H1 (cell line): ENCODE measurements at regions not wholly inside any gene's neighbourhood (a gene's known extent, or its start where the extent isn't known, plus 50 kb on each side); places are given as distances from the start of the nearest gene placed in this dataset.

ENCODE experiments used
- CTCF ChIA-PET: fragments of 300-600 bp; sonication (Branson Sonifier 250); formaldehyde crosslinking; loops from one replicate; lab custom pipeline; 2021; ENCODE audit not compliant: partially characterized antibody; lab: Charles Lee
- POLR2A ChIA-PET: fragments of 300-600 bp; sonication (Branson Sonifier 250); formaldehyde crosslinking; loops from one replicate; lab custom pipeline; 2021; ENCODE audit warnings: inconsistent platforms; ENCODE audit not compliant: partially characterized antibody; lab: Charles Lee
- DNase-seq, 2 experiments: peaks; one replicate each; pipeline versions ENCODE4 v3.0.0 to v3.0.0-alpha.2; 2010 to 2022; ENCODE audit warnings: low spot score in 2 of 2, low read depth in 1 of 2, mixed read lengths in 1 of 2
- FAIRE-seq: peaks from 2 replicates; lab custom pipeline; 2011; peaks lifted over from hg19 to GRCh38; lab: Jason Lieb, UNC
- H2AFZ ChIP-seq: 2 replicates; pipeline ENCODE4 v1.8.1; 2012; ENCODE audit warnings: low read length, inconsistent platforms
- H2AK5ac ChIP-seq: 2 replicates; pipeline ENCODE4 v1.6.1; 2013; ENCODE audit warnings: low read depth, low read length
- H2BK120ac ChIP-seq: replicated peaks from 2 replicates; pipeline ENCODE3; 2013; ENCODE audit warnings: low read depth, low read length, inconsistent platforms
- H2BK12ac ChIP-seq: 2 replicates; pipeline ENCODE4 v1.6.1; 2013; ENCODE audit warnings: low read depth, low read length
- H2BK15ac ChIP-seq: 2 replicates; pipeline ENCODE4 v1.6.1; 2013; ENCODE audit warnings: low read length
- H2BK20ac ChIP-seq: 2 replicates; pipeline ENCODE4 v1.6.1; 2013; ENCODE audit warnings: low read length
- H2BK5ac ChIP-seq: 2 replicates; pipeline ENCODE4 v1.6.1; 2013; ENCODE audit warnings: low read depth, low read length
- H3K14ac ChIP-seq: 2 replicates; pipeline ENCODE4 v1.6.1; 2013; ENCODE audit warnings: inconsistent platforms; ENCODE audit not compliant: insufficient read length
- H3K18ac ChIP-seq: 2 replicates; pipeline ENCODE4 v1.6.1; 2013; ENCODE audit warnings: low read length; ENCODE audit errors: extremely low read depth
- H3K23ac ChIP-seq: 2 replicates; pipeline ENCODE4 v1.6.1; 2013; ENCODE audit warnings: inconsistent platforms; ENCODE audit not compliant: insufficient read length
- H3K23me2 ChIP-seq: 2 replicates; pipeline ENCODE4 v1.6.1; 2013; ENCODE audit warnings: low read depth, low read length
- H3K27ac ChIP-seq: 2 replicates; pipeline ENCODE4 v1.6.1; 2011; ENCODE audit warnings: low read depth, low read length, inconsistent platforms
- H3K27me3 ChIP-seq, 4 experiments: replicated peaks in 1 of 4; 1 replicate in 1 of 4; 2 replicates in 3 of 4; pipeline versions ENCODE4 v1.6.1 to v1.8.1; 2011 to 2013; ENCODE audit warnings: low read length in 3 of 4, mild to moderate bottlenecking in 3 of 4, inconsistent platforms in 2 of 4, mixed read lengths in 2 of 4, moderate library complexity in 1 of 4; ENCODE audit not compliant: control insufficient read depth in 3 of 4, insufficient read depth in 3 of 4; ENCODE audit errors: extremely low read depth in 1 of 4
- H3K36me3 ChIP-seq, 4 experiments: 2 replicates each; pipeline versions ENCODE4 v1.6.1 to v1.8.1; 2011 to 2013; ENCODE audit warnings: mild to moderate bottlenecking in 4 of 4, low read length in 3 of 4, moderate library complexity in 2 of 4, control low read depth in 1 of 4, inconsistent platforms in 1 of 4; ENCODE audit not compliant: insufficient read depth in 4 of 4, control insufficient read depth in 2 of 4
- H3K4ac ChIP-seq: replicated peaks from 2 replicates; pipeline ENCODE3; 2013; ENCODE audit warnings: low read length, low read depth, mixed read lengths, inconsistent platforms; ENCODE audit not compliant: insufficient read length
- H3K4me1 ChIP-seq, 4 experiments: replicated peaks in 1 of 4; 1 replicate in 1 of 4; 2 replicates in 3 of 4; pipeline versions ENCODE4 v1.6.1 to v1.8.1; 2011 to 2013; ENCODE audit warnings: low read length in 3 of 4, inconsistent platforms in 2 of 4, mixed read lengths in 1 of 4; ENCODE audit not compliant: insufficient read depth in 4 of 4, control insufficient read depth in 3 of 4
- H3K4me2 ChIP-seq, 2 experiments: 2 replicates each; pipeline versions ENCODE4 v1.6.1 to v1.8.1; 2011 to 2013; ENCODE audit warnings: low read depth in 2 of 2, low read length in 2 of 2, control low read depth in 1 of 2, inconsistent platforms in 1 of 2, mild to moderate bottlenecking in 1 of 2; ENCODE audit not compliant: insufficient read depth in 1 of 2
- H3K4me3 ChIP-seq, 4 experiments: fragments of 200-600, 300-600 bp in 1 of 4; sonication (generic), shearing (Covaris generic), sonication (Bioruptor Twin) in 1 of 4; 2 replicates each; pipeline versions ENCODE4 v1.5.1 to v1.8.1; 2011 to 2016; ENCODE audit warnings: low read length in 4 of 4, low read depth in 3 of 4, control low read depth in 2 of 4, inconsistent platforms in 2 of 4, mild to moderate bottlenecking in 2 of 4, mixed read lengths in 1 of 4, moderate library complexity in 1 of 4; ENCODE audit not compliant: insufficient read depth in 2 of 4; ENCODE audit errors: extremely low read depth in 1 of 4
- H3K56ac ChIP-seq: replicated peaks from 2 replicates; pipeline ENCODE3; 2013; ENCODE audit warnings: low read depth, mild to moderate bottlenecking, mixed read lengths, low read length, inconsistent platforms; ENCODE audit not compliant: insufficient read length
- H3K79me1 ChIP-seq: 2 replicates; pipeline ENCODE4 v1.6.1; 2013; ENCODE audit warnings: low read depth, low read length, control low read depth
- H3K79me2 ChIP-seq, 2 experiments: 2 replicates each; pipeline versions ENCODE4 v1.6.1 to v1.8.1; 2012 to 2013; ENCODE audit warnings: low read length in 2 of 2, mild to moderate bottlenecking in 2 of 2, inconsistent platforms in 1 of 2; ENCODE audit not compliant: insufficient read depth in 2 of 2, control insufficient read depth in 1 of 2
- H3K9ac ChIP-seq, 4 experiments: replicated peaks in 1 of 4; 1 replicate in 1 of 4; 2 replicates in 3 of 4; pipeline versions ENCODE4 v1.6.1 to v1.8.1; 2011 to 2013; ENCODE audit warnings: low read depth in 3 of 4, low read length in 3 of 4, control low read depth in 2 of 4, mild to moderate bottlenecking in 2 of 4, moderate library complexity in 2 of 4, inconsistent platforms in 1 of 4; ENCODE audit errors: extremely low read depth in 1 of 4
- H3K9me3 ChIP-seq, 2 experiments: 2 replicates each; pipeline versions ENCODE4 v1.6.1 to v1.8.1; 2012 to 2013; ENCODE audit warnings: mild to moderate bottlenecking in 2 of 2, moderate library complexity in 2 of 2, control low read depth in 1 of 2, inconsistent platforms in 1 of 2, low read depth in 1 of 2, low read length in 1 of 2, mixed read lengths in 1 of 2; ENCODE audit not compliant: insufficient read depth in 2 of 2
- H4K20me1 ChIP-seq, 2 experiments: replicated peaks in 1 of 2; 2 replicates each; pipeline versions ENCODE3 to v1.8.1; 2011 to 2013; ENCODE audit warnings: inconsistent platforms in 2 of 2, low read length in 2 of 2, mild to moderate bottlenecking in 1 of 2; ENCODE audit not compliant: insufficient read depth in 2 of 2, control insufficient read depth in 1 of 2
- H4K5ac ChIP-seq: 2 replicates; pipeline ENCODE4 v1.6.1; 2013; ENCODE audit warnings: low read length, low read depth, mixed read lengths, inconsistent platforms; ENCODE audit not compliant: insufficient read length
- H4K8ac ChIP-seq: 2 replicates; pipeline ENCODE4 v1.8.0; 2013; ENCODE audit warnings: mild to moderate bottlenecking, moderate library complexity, low read length, inconsistent platforms; ENCODE audit not compliant: insufficient read depth; ENCODE audit errors: extremely low read depth
- H4K91ac ChIP-seq: replicated peaks from 2 replicates; pipeline ENCODE3; 2013; ENCODE audit warnings: low read length, mixed read lengths, inconsistent platforms; ENCODE audit not compliant: insufficient read length
- CHD1 ChIP-seq: IDR thresholded peaks from 2 replicates; pipeline ENCODE4 v1.6.1; 2012; ENCODE audit warnings: low read depth, low read length, improper control_type of control experiment
- POLR2AphosphoS5 ChIP-seq: IDR thresholded peaks from 2 replicates; pipeline ENCODE4 v1.6.1; 2011; ENCODE audit warnings: low read depth, low read length
- RAD21 ChIP-seq, 2 experiments: IDR thresholded peaks in 1 of 2; conservative IDR thresholded peaks in 1 of 2; 2 replicates each; pipeline ENCODE4 v1.6.1; 2011; ENCODE audit warnings: low read depth in 2 of 2, low read length in 2 of 2, improper control_type of control experiment in 1 of 2, inconsistent platforms in 1 of 2, mild to moderate bottlenecking in 1 of 2, moderate library complexity in 1 of 2
- TAF1 ChIP-seq: IDR thresholded peaks from 2 replicates; pipeline ENCODE4 v1.6.1; 2011; ENCODE audit warnings: mild to moderate bottlenecking, low read depth, low read length
- WGBS, 2 experiments: shearing (Covaris generic) in 1 of 2; methylation state at CpG; one replicate each; pipeline versions ENCODE4 v1.1.6 to v1.1.7; 2013 to 2015; ENCODE audit warnings: low lambda C conversion rate in 2 of 2, mixed read lengths in 2 of 2, inconsistent platforms in 1 of 2, low coverage in 1 of 2, missing lambda C conversion rate in 1 of 2; ENCODE audit not compliant: insufficient replicate concordance in 2 of 2, insufficient coverage in 1 of 2, insufficient read length in 1 of 2; ENCODE audit errors: extremely low coverage in 1 of 2, missing lambda C conversion rate in 1 of 2; 5-methylcytosine and 5-hydroxymethylcytosine counted together

DNA sequence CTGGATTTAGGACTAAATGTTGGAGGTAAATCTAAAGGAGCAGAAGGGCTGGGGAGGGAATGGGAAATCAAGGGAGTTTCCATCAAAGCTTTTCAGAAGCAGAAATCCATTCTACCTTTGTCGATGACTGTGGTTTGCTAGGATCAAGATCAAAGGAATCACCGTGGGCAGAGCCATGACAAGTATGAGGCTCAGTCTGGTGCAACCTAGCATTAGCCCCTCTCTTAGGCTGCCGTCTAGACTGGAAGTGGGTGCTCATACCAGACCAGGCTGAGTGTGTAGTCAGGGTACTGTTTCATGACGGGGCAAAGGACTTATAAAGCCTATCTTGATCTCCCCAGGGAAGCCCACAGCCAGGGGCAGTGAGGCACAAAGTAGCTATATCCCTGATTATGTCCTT lies 120.5 kb downstream of the BMP2 start:
- H2BK15ac ChIP-seq = no peak overlapping the region
- H3K14ac ChIP-seq = no peak overlapping the region
- no peak overlapping the region for H3K18ac ChIP-seq
- TF ChIP-seq RAD21 (IDR thresholded peaks at IDR 0.05 in 1 of 2, conservative IDR thresholded peaks at IDR 0.05 in 1 of 2; ENCODE audit: low read depth in 2 of 2, low read length in 2 of 2) (no peak), TAF1 (no peak), CHD1 (no peak), POLR2AphosphoS5 (no peak)
- no peak overlapping the region for H3K23ac ChIP-seq
- 95% methylated on average over 4 of the region's 4 CpGs; no CpG with 5 or more reads in 1 of the 2 experiments for WGBS, 2 experiments
- no peaks in the 10 kb centered on the region for H3K79me1 ChIP-seq
- no peaks in the 10 kb centered on the region for H4K20me1 ChIP-seq
- no peak overlapping the region for H2BK5ac ChIP-seq
- H4K91ac ChIP-seq = no peak overlapping the region
- H3K4me1 ChIP-seq = peaks cover 0 to 11% (median 0%) of the 10 kb centered on the region in 4 experiments; a peak in 2 of 7 replicates
- FAIRE-seq (no peak), DNase-seq (no peak)
- H3K9me3 ChIP-seq = no peaks in the 10 kb centered on the region
- H3K36me3 ChIP-seq = no peaks in the 10 kb centered on the region
- H2BK20ac ChIP-seq = no peak overlapping the region
- no peak overlapping the region for H3K4me2 ChIP-seq
- H2BK120ac ChIP-seq = no peak overlapping the region
- no peak overlapping the region; the same call in 1 of the 2 replicates for H4K8ac ChIP-seq
- POLR2A ChIA-PET = no interaction called here
- H3K27ac ChIP-seq = no peak overlapping the region
- H3K4me3 ChIP-seq = no peak overlapping the region
- H4K5ac ChIP-seq = no peak overlapping the region
- no peak overlapping the region for H3K4ac ChIP-seq
- no peak overlapping the region for H3K56ac ChIP-seq
- no peaks in the 10 kb centered on the region for H3K79me2 ChIP-seq
- no peaks in the 10 kb centered on the region for H3K23me2 ChIP-seq
- no peak overlapping the region for H2AK5ac ChIP-seq
- no peaks in the 10 kb centered on the region for H3K27me3 ChIP-seq
- no peak overlapping the region for H3K9ac ChIP-seq
- H2AFZ ChIP-seq = no peak overlapping the region
- CTCF ChIA-PET = interaction anchor here (0.6 to 1.5 kb wide), 4 partner anchors 12 to 326 kb away, joined by 3 to 4 read pairs (median 4); no protein-coding TSS in a partner anchor
- H2BK12ac ChIP-seq = no peak overlapping the region
